Nephron progenitor cell (in vitro differentiated cells): ENCODE measurements at regions not wholly inside any gene's neighbourhood (a gene's known extent, or its start where the extent isn't known, plus 50 kb on each side); places are given as distances from the start of the nearest gene placed in this dataset.

Source experiments
- DNase-seq: peaks from one replicate; pipeline ENCODE4 v3.0.0; 2021
- H3K27ac Mint-ChIP-seq: 2 replicates; pipeline ENCODE4 v1.8.0; 2021; ENCODE audit warnings: mild to moderate bottlenecking, moderate library complexity, mixed read lengths
- H3K27me3 Mint-ChIP-seq: 2 replicates; pipeline ENCODE4 v1.8.0; 2021; ENCODE audit warnings: mild to moderate bottlenecking, low read depth, mixed read lengths; ENCODE audit not compliant: poor library complexity
- H3K36me3 Mint-ChIP-seq: 2 replicates; pipeline ENCODE4 v1.8.0; 2021; ENCODE audit warnings: low read depth, mixed read lengths
- H3K4me1 Mint-ChIP-seq: 2 replicates; pipeline ENCODE4 v1.8.0; 2021; ENCODE audit warnings: mixed read lengths
- H3K4me3 Mint-ChIP-seq: 2 replicates; pipeline ENCODE4 v1.8.0; 2021; ENCODE audit warnings: mild to moderate bottlenecking, moderate library complexity, mixed read lengths
- H3K9me3 Mint-ChIP-seq: 2 replicates; pipeline ENCODE4 v1.8.0; 2021; ENCODE audit warnings: mild to moderate bottlenecking, moderate library complexity, mixed read lengths
- TF ChIP-seq, protein P1 (sequence below): fragments of 200-600 bp; sonication (generic); IDR thresholded peaks from 2 replicates; pipeline ENCODE4 v1.5.0; 2021; ENCODE audit warnings: antibody characterized with exemption

DNA sequence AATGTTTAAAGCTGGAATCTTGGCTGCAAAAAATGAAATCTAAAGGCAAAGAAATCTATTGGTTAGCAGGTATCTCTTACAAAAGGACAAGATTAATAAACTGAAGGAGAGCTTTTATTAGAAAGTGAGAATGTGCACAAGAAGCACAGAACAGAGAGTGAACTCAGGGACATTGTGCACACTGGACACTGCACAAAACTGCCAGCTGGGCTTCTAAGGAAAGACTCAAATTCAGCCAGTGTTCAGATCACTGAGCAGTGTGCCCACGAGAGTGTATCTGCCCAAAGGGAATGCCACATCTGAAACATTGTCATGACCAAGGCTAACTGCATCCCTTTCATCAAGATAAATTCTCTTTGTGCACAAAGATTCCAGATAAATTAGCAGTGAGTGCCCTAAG lies 129.7 kb upstream of the KCNH7 start:
- H3K27ac Mint-ChIP-seq: no peak overlapping the region
- H3K4me3 Mint-ChIP-seq: no peak overlapping the region
- TF ChIP-seq, protein P1, sequence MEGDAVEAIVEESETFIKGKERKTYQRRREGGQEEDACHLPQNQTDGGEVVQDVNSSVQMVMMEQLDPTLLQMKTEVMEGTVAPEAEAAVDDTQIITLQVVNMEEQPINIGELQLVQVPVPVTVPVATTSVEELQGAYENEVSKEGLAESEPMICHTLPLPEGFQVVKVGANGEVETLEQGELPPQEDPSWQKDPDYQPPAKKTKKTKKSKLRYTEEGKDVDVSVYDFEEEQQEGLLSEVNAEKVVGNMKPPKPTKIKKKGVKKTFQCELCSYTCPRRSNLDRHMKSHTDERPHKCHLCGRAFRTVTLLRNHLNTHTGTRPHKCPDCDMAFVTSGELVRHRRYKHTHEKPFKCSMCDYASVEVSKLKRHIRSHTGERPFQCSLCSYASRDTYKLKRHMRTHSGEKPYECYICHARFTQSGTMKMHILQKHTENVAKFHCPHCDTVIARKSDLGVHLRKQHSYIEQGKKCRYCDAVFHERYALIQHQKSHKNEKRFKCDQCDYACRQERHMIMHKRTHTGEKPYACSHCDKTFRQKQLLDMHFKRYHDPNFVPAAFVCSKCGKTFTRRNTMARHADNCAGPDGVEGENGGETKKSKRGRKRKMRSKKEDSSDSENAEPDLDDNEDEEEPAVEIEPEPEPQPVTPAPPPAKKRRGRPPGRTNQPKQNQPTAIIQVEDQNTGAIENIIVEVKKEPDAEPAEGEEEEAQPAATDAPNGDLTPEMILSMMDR: no peak
- no peak for DNase-seq
- no peaks in the 10 kb centered on the region for H3K9me3 Mint-ChIP-seq
- no peaks in the 10 kb centered on the region for H3K4me1 Mint-ChIP-seq
- no peaks in the 10 kb centered on the region for H3K27me3 Mint-ChIP-seq
- H3K36me3 Mint-ChIP-seq: no peaks in the 10 kb centered on the region

DNA sequence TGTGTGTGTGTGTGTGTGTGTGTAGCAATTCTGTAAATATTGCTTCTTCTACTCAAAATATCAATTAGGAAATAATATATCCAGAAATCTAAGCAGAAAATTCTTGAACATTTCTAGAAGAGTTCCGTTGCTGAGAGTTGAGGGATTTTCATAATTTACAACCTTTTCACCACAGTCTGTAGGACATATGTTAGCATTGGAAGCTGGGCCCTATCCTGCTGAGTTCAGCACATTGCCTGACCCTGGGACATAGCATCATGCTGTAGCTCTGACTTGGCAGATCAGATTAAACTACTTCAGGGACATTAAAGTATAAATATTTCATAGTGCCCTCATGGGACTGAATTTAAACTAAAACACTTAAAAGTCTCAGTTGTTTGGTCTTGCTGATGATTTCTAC lies 129.2 kb upstream of the KCNH7 start:
- Mint-ChIP-seq H3K9me3 (no peaks in the 10 kb centered on the region), H3K4me3 (no peak overlapping the region), H3K4me1 (no peaks in the 10 kb centered on the region), H3K36me3 (no peaks in the 10 kb centered on the region), H3K27ac (no peak overlapping the region), H3K27me3 (no peaks in the 10 kb centered on the region)
- TF ChIP-seq, protein P1: no peak
- DNase-seq: no peak

DNA sequence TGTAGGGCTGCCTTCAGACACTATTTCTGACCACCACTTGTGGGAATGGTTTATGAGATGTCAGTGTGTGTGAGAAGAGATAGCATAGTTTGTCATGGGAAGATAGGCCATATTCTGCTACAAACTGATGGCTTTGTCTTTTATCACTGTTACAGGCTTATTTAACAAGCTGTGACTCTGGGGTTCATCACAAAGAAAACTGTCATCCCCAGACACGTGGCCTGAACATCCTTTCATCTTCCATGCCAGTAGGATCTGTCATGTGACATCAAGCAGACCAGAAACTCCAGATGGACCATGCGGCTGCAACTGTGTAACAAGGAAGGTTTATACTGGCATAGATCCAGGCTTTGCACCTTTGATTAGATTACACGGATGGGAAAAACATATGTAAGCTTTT lies 128.6 kb upstream of the KCNH7 start:
- Mint-ChIP-seq H3K27ac (no peak overlapping the region), H3K36me3 (no peaks in the 10 kb centered on the region), H3K4me1 (no peaks in the 10 kb centered on the region), H3K27me3 (no peaks in the 10 kb centered on the region), H3K4me3 (no peak overlapping the region), H3K9me3 (no peaks in the 10 kb centered on the region)
- DNase-seq: no peak
- TF ChIP-seq, protein P1: no peak

DNA sequence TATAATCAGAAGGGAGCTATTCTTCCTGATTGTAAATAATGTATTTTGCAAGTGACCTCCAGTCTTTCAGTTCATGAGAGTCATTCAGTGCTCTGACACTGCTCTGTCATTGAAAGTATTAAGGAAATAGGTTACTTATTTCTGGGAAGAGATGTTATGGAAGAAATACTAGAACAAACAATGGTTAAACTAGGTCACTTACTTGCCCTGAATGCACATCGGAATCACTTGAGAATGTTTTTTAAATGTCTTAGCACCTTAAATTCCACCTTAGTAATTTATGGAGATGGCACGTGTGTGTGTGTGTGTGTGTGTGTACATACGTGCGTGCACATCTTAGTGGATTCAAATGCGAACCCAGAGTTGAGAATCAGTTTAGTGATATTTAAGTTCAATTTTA lies 126.6 kb upstream of the KCNH7 start:
- H3K4me3 Mint-ChIP-seq: no peak overlapping the region
- H3K36me3 Mint-ChIP-seq: no peaks in the 10 kb centered on the region
- no peaks in the 10 kb centered on the region for H3K4me1 Mint-ChIP-seq
- peaks cover 12% of the 10 kb centered on the region for H3K9me3 Mint-ChIP-seq
- no peaks in the 10 kb centered on the region for H3K27me3 Mint-ChIP-seq
- no peak for DNase-seq
- H3K27ac Mint-ChIP-seq: no peak overlapping the region
- TF ChIP-seq, protein P1: no peak

DNA sequence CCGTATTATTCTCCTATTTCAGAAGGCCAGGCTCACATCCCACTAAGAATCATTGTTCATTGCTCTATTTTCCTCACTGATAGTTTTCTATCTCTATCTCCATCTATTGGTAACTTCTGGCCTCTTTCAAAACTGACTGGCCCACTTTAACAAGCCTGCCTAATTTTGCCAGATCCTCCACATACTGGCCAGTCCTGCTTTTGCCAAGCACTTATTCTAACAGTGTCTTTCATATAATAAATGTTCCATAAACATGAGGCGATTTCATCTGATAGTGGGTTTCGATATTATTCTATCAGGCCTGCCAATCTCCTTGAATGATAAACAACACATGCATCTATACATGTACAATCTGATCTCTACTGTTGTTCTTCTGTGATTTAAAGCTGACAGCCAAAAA lies 125.9 kb upstream of the KCNH7 start:
- no peak for DNase-seq
- Mint-ChIP-seq H3K4me1 (no peaks in the 10 kb centered on the region), H3K4me3 (no peak overlapping the region), H3K27me3 (no peaks in the 10 kb centered on the region), H3K36me3 (no peaks in the 10 kb centered on the region), H3K27ac (no peak overlapping the region), H3K9me3 (peaks cover 15% of the 10 kb centered on the region)
- TF ChIP-seq, protein P1: no peak

DNA sequence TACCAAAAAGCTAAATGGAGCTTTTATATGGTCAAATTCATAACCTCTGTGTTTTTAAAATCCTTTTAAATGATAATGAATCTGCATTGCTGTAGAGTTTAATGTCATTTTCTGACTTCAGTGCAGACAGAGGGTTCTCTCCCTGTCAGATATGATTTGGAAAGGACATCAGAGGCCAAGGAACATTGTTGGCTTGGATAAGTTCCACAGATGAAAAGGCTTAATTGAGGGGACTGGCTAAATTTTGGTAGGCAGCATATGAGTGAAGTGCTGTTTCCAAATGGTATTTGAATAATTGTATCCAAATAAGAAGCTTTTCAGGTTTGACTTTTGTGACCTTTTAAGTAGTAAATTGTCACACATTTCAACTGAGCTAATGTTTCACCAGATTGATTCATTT lies 124.6 kb upstream of the KCNH7 start:
- Mint-ChIP-seq H3K9me3 (peaks cover 15% of the 10 kb centered on the region), H3K27me3 (no peaks in the 10 kb centered on the region), H3K4me3 (no peak overlapping the region), H3K36me3 (no peaks in the 10 kb centered on the region), H3K27ac (no peak overlapping the region), H3K4me1 (no peaks in the 10 kb centered on the region)
- TF ChIP-seq, protein P1: no peak
- no peak for DNase-seq
